ENCODE measurements at regions not wholly inside any gene's neighbourhood (a gene's known extent, or its start where the extent isn't known, plus 50 kb on each side); places are given as distances from the start of the nearest gene placed in this dataset.

- DNase-seq (ENCODE audit: low read depth in 2 of 3, low spot score in 1 of 3) = no peak
Observed at GRCh38 chr17:79141578-79142355, 67.1 kb downstream of the ENGASE start.

- no peak for DNase-seq (ENCODE audit: low read depth in 2 of 3, low spot score in 1 of 3)
Observed at GRCh38 chr17:79138826-79139225, 64.2 kb downstream of the ENGASE start.

GRCh38 chr17:79137789-79138165 lies 63.2 kb downstream of the ENGASE start:
- DNase-seq (ENCODE audit: low read depth in 2 of 3, low spot score in 1 of 3) = no peak

- DNase-seq (ENCODE audit: low read depth in 2 of 3, low spot score in 1 of 3) = no peak
Observed at GRCh38 chr17:79137015-79137788, 62.6 kb downstream of the ENGASE start.

- DNase-seq (ENCODE audit: low read depth in 2 of 3, low spot score in 1 of 3) = no peak
Observed at GRCh38 chr17:79136596-79136995, 62.0 kb downstream of the ENGASE start.

All from stimulated activated CD4-positive, alpha-beta T cell treated with anti-CD3 and anti-CD28 coated beads, Interleukin-12 subunit alpha, Interleukin-12 subunit beta, amount 100 ng/mL, for 48 hours (primary cell).